Keratinocyte (primary cell): ENCODE measurements at regions not wholly inside any gene's neighbourhood (a gene's known extent, or its start where the extent isn't known, plus 50 kb on each side); places are given as distances from the start of the nearest gene placed in this dataset.

Experiments used
- DNase-seq: peaks from one replicate; pipeline ENCODE4 v3.0.0-alpha.2; 2011; ENCODE audit warnings: low read depth, missing footprints, low spot score
- FAIRE-seq: peaks from 2 replicates; lab custom pipeline; 2011; peaks lifted over from hg19 to GRCh38; lab: Jason Lieb, UNC
- H2AFZ ChIP-seq: 2 replicates; pipeline ENCODE4 v1.6.0; 2012; ENCODE audit warnings: low read length, control low read depth, inconsistent platforms; ENCODE audit not compliant: control insufficient read depth
- H3K27ac ChIP-seq: 2 replicates; pipeline ENCODE4 v1.5.1; 2011; ENCODE audit warnings: low read length; ENCODE audit not compliant: control insufficient read depth, insufficient read depth
- H3K27me3 ChIP-seq: 3 replicates; pipeline ENCODE4 v1.6.0; 2011; ENCODE audit warnings: low read length; ENCODE audit not compliant: control insufficient read depth, insufficient read depth; ENCODE audit errors: extremely low read depth
- H3K36me3 ChIP-seq, 2 experiments: 2 replicates in 1 of 2; 3 replicates in 1 of 2; pipeline ENCODE4 v1.5.1; 2011; ENCODE audit warnings: low read length in 2 of 2, mild to moderate bottlenecking in 1 of 2; ENCODE audit not compliant: control insufficient read depth in 2 of 2, insufficient read depth in 2 of 2; ENCODE audit errors: extremely low read depth in 1 of 2
- H3K4me1 ChIP-seq: 3 replicates; pipeline ENCODE4 v1.5.1; 2011; ENCODE audit warnings: low read length; ENCODE audit not compliant: control insufficient read depth, insufficient read depth; ENCODE audit errors: extremely low read depth
- H3K4me2 ChIP-seq: 3 replicates; pipeline ENCODE4 v1.6.0; 2011; ENCODE audit warnings: low read depth, low read length; ENCODE audit not compliant: control insufficient read depth, insufficient read depth; ENCODE audit errors: extremely low read depth
- H3K4me3 ChIP-seq, 3 experiments: fragments of 200-600 bp in 1 of 3; sonication (generic) in 1 of 3; 2 replicates in 2 of 3; 3 replicates in 1 of 3; pipeline ENCODE4 v1.5.1; 2011 to 2016; ENCODE audit warnings: low read length in 3 of 3, mild to moderate bottlenecking in 3 of 3, control low read depth in 2 of 3, inconsistent platforms in 1 of 3, low read depth in 1 of 3, mixed read lengths in 1 of 3, mixed run types in 1 of 3, moderate library complexity in 1 of 3; ENCODE audit not compliant: control insufficient read depth in 2 of 3, insufficient read depth in 2 of 3; ENCODE audit errors: extremely low read depth in 1 of 3
- H3K79me2 ChIP-seq: 2 replicates; pipeline ENCODE4 v1.6.0; 2012; ENCODE audit warnings: low read length; ENCODE audit not compliant: control insufficient read depth, insufficient read depth
- H3K9ac ChIP-seq: 3 replicates; pipeline ENCODE4 v1.6.0; 2011; ENCODE audit warnings: low read length; ENCODE audit not compliant: control insufficient read depth, insufficient read depth; ENCODE audit errors: extremely low read depth
- H3K9me1 ChIP-seq: 3 replicates; pipeline ENCODE4 v1.6.0; 2011; ENCODE audit warnings: low read length; ENCODE audit not compliant: control insufficient read depth, insufficient read depth; ENCODE audit errors: extremely low read depth
- H3K9me3 ChIP-seq: 2 replicates; pipeline ENCODE4 v1.5.1; 2012; ENCODE audit warnings: low read depth, low read length; ENCODE audit not compliant: control insufficient read depth
- H4K20me1 ChIP-seq: 3 replicates; pipeline ENCODE4 v1.6.0; 2011; ENCODE audit warnings: low read length; ENCODE audit not compliant: control insufficient read depth, insufficient read depth; ENCODE audit errors: extremely low read depth
- EZH2 ChIP-seq: IDR thresholded peaks from one replicate; pipeline ENCODE4 v1.6.1; 2012; ENCODE audit warnings: inconsistent platforms, mild to moderate bottlenecking, low read length, moderate library complexity
- dilution Hi-C: fragments of 300-500 bp; cut with MboI; formaldehyde crosslinking; loops from one replicate; pipeline ENCODE4 v1.7.0; 2020; ENCODE audit warnings: low sequenced_read_pairs; ENCODE audit not compliant: extremely low pct_ligation_motif_present
- TF ChIP-seq, protein P1 (sequence below), 3 experiments: IDR thresholded peaks in 1 of 3; conservative IDR thresholded peaks in 1 of 3; optimal IDR thresholded peaks in 1 of 3; 2 replicates in 2 of 3; 3 replicates in 1 of 3; pipeline versions ENCODE3 to v1.5.1; 2011; ENCODE audit warnings: low read length in 3 of 3, mild to moderate bottlenecking in 3 of 3, moderate library complexity in 2 of 3, control low read depth in 1 of 3, inconsistent platforms in 1 of 3; ENCODE audit not compliant: insufficient read depth in 2 of 3; ENCODE audit errors: extremely low read depth in 1 of 3

DNA sequence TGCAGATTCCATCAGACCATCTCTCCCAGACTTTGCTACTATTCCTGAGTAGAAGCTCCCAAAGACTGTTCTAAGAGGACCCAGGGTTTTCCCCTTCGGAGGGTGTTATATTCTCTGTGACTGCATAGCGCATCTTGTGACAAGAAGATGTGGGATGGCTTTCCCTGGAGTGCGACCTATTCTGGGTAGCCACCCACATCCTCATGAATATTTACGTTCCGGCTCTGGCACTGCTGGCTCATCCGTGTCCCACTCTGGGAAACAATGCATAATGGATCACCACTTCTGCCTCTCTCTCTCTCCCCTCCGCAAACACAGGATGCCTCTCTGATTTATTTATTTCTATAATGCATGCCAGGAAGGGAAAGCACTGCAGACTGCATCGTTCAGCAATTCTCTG lies 166.1 kb downstream of the PYDC2 start:
- no peaks in the 10 kb centered on the region for H3K79me2 ChIP-seq
- FAIRE-seq (no peak), DNase-seq (no peak)
- H3K4me2 ChIP-seq, result no peak overlapping the region
- H3K27ac ChIP-seq, result no peak overlapping the region
- no peaks in the 10 kb centered on the region for H3K36me3 ChIP-seq
- no peaks in the 10 kb centered on the region for H4K20me1 ChIP-seq
- no peaks in the 10 kb centered on the region for H3K27me3 ChIP-seq
- no peak overlapping the region for H3K4me3 ChIP-seq
- no peaks in the 10 kb centered on the region for H3K9me3 ChIP-seq
- H3K9ac ChIP-seq, result no peak overlapping the region
- dilution Hi-C loops, result no loop called here
- TF ChIP-seq, protein P1, sequence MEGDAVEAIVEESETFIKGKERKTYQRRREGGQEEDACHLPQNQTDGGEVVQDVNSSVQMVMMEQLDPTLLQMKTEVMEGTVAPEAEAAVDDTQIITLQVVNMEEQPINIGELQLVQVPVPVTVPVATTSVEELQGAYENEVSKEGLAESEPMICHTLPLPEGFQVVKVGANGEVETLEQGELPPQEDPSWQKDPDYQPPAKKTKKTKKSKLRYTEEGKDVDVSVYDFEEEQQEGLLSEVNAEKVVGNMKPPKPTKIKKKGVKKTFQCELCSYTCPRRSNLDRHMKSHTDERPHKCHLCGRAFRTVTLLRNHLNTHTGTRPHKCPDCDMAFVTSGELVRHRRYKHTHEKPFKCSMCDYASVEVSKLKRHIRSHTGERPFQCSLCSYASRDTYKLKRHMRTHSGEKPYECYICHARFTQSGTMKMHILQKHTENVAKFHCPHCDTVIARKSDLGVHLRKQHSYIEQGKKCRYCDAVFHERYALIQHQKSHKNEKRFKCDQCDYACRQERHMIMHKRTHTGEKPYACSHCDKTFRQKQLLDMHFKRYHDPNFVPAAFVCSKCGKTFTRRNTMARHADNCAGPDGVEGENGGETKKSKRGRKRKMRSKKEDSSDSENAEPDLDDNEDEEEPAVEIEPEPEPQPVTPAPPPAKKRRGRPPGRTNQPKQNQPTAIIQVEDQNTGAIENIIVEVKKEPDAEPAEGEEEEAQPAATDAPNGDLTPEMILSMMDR (optimal IDR thresholded peaks at IDR 0.05 in 1 of 3, IDR thresholded peaks at IDR 0.05 in 1 of 3, conservative IDR thresholded peaks at IDR 0.05 in 1 of 3; ENCODE audit: extremely low read depth in 1 of 3, insufficient read depth in 2 of 3, low read length in 3 of 3), result no peak
- TF ChIP-seq EZH2, result no peak
- no peak overlapping the region for H2AFZ ChIP-seq
- no peaks in the 10 kb centered on the region for H3K4me1 ChIP-seq
- no peaks in the 10 kb centered on the region for H3K9me1 ChIP-seq

DNA sequence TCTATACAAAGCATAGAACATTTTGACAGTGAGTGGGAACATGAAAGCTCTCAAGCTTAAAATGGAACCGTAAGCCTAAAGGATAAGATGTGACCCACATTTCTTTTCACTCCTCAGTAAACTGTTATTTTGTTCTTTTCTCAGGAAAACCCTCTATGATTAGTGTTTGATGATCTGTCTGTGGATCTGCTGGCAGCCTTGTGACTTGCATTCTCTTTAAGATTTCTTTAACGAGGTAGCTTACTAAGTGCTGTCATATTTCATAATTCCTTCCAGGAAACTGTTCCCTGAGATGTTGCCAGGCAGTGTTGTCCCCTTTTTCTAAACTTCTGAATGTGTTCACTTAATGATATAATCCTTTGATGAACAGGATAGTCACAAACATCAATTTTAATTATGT lies 167.6 kb downstream of the PYDC2 start:
- FAIRE-seq, result no peak
- no peaks in the 10 kb centered on the region for H3K4me1 ChIP-seq
- no peaks in the 10 kb centered on the region for H3K9me3 ChIP-seq
- H3K27ac ChIP-seq, result no peak overlapping the region
- no peaks in the 10 kb centered on the region for H3K36me3 ChIP-seq
- no peak for DNase-seq
- no peak overlapping the region for H3K4me2 ChIP-seq
- no peaks in the 10 kb centered on the region for H3K79me2 ChIP-seq
- H2AFZ ChIP-seq, result no peak overlapping the region
- H3K4me3 ChIP-seq, result no peak overlapping the region
- TF ChIP-seq, protein P1 (optimal IDR thresholded peaks at IDR 0.05 in 1 of 3, IDR thresholded peaks at IDR 0.05 in 1 of 3, conservative IDR thresholded peaks at IDR 0.05 in 1 of 3; ENCODE audit: extremely low read depth in 1 of 3, insufficient read depth in 2 of 3, low read length in 3 of 3), result no peak
- TF ChIP-seq EZH2, result no peak
- no peaks in the 10 kb centered on the region for H3K9me1 ChIP-seq
- H4K20me1 ChIP-seq, result no peaks in the 10 kb centered on the region
- no peaks in the 10 kb centered on the region for H3K27me3 ChIP-seq
- dilution Hi-C loops, result no loop called here
- H3K9ac ChIP-seq, result no peak overlapping the region
